Fibroblast of villous mesenchyme (primary cell): ENCODE measurements at regions not wholly inside any gene's neighbourhood (a gene's known extent, or its start where the extent isn't known, plus 50 kb on each side); places are given as distances from the start of the nearest gene placed in this dataset.
"Not testable (repeated sequence)": the region's sequence is repeated elsewhere in the genome, so short reads cannot be mapped to it uniquely, and the experiment has no call there.

Experiments used
- DNase-seq: peaks from one replicate; pipeline ENCODE4 v3.0.0-alpha.2; 2010; ENCODE audit warnings: low read depth
- H3K4me3 ChIP-seq: 2 replicates; pipeline ENCODE4 v1.5.1; 2011; ENCODE audit warnings: low read depth, mild to moderate bottlenecking, low read length
- TF ChIP-seq, protein P1 (sequence below): IDR thresholded peaks from 2 replicates; pipeline ENCODE4 v1.5.1; 2012; ENCODE audit warnings: low read depth, mild to moderate bottlenecking, low read length; ENCODE audit not compliant: insufficient read depth

DNA sequence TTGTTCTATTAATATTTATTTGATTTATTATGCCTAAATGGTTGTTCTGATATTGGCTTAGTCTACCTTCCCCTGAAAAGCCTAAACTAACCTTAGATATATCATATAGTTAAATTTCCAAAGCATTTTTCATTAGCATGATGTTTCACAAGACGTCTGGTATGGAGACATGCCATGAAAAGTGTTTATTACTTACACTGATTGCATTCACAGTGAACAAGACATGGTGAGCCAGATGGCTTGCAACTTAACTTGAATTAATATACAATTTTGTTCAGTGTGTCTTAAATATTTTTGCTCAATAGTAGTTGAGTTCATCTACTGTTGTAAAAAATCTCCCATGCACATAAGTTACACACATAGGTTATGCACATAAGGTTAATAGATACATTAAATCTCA, 758.4 kb downstream of the NSUN3 start:
- DNase-seq = no peak
- TF ChIP-seq, protein P1, sequence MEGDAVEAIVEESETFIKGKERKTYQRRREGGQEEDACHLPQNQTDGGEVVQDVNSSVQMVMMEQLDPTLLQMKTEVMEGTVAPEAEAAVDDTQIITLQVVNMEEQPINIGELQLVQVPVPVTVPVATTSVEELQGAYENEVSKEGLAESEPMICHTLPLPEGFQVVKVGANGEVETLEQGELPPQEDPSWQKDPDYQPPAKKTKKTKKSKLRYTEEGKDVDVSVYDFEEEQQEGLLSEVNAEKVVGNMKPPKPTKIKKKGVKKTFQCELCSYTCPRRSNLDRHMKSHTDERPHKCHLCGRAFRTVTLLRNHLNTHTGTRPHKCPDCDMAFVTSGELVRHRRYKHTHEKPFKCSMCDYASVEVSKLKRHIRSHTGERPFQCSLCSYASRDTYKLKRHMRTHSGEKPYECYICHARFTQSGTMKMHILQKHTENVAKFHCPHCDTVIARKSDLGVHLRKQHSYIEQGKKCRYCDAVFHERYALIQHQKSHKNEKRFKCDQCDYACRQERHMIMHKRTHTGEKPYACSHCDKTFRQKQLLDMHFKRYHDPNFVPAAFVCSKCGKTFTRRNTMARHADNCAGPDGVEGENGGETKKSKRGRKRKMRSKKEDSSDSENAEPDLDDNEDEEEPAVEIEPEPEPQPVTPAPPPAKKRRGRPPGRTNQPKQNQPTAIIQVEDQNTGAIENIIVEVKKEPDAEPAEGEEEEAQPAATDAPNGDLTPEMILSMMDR = no peak
- no peak overlapping the region for H3K4me3 ChIP-seq

DNA sequence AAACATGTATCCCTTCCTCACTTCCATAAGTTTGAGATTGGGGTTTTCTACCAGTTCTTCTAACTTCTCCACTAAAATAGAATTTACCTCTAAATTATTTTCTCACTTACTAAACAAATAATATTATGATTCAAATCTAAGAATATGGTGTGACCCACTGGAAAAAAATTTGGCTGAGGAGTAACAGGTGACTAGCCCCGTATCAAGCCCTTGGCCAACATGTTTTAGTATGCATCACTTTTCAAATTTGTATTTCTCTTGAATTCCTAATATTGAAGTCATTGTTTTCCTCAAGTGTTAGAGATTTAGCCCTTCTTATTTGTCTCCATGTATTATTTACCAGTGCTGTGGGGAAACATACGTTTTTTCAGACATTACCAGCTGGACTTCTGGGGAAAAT, 759.4 kb downstream of the NSUN3 start:
- DNase-seq = no peak
- TF ChIP-seq, protein P1 = no peak
- no peak overlapping the region for H3K4me3 ChIP-seq

DNA sequence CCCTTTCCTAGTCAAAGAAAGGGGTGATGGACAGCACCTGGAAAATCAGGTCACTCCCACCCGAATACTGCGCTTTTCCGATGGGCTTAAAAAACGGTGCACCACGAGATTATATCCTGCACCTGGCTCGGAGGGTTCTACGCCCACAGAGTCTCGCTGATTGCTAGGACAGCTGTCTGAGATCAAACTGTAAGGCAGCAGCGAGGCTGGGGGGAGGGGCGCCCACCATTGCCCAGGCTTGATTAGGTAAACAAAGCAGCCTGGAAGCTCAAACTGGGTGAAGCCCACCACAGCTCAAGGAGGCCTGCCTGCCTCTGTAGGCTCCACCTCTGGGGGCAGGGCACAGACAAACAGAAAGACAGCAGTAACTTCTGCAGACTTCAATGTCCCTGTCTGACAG, 783.4 kb downstream of the NSUN3 start:
- H3K4me3 ChIP-seq, DNase-seq: not testable (repeated sequence)

DNA sequence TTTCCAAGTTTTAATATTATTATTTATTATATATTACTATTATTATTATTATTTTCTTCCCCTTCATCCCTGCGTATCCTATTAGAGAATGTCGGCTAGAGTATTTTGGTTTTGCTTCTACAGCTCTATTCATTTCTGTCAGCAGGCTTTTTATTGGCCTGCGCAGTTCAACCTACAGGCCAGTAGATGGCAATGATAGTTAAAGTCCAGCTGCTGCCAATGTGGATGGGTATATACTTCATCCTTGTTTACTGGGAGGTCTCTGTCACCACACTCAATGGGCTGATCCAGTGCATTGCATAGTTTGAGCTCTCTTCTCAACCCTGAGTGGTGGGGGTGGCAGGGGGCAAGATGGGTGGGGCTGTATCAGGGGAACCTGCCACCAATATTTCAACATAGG, 799.8 kb downstream of the NSUN3 start:
- H3K4me3 ChIP-seq = no peak overlapping the region
- TF ChIP-seq, protein P1 = peak; percentile 67
- peak; percentile 28 for DNase-seq

DNA sequence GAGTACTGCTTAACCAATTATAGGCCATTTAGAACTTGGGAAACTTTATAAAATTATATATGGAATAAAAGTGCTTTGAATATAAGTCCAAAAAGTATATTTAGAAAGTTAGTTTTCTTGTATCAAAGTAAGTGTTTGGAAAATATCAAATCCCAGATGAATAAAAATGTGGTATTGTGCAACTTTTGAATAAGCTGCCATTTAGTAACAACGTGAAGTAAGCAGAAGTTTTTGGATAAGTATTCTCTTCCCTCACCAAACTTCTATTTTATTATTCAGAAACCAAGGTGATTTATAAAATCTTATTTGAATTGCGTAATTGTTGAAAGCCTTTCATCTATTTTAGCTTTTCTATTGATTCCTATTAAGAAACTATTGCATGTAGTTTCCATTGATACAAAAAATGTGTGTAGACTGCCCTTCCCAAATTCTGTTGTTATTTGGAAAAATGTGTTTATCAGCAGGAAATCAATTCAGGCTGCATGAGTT, 806.2 kb downstream of the NSUN3 start:
- TF ChIP-seq, protein P1 = no peak
- no peak for DNase-seq
- H3K4me3 ChIP-seq = no peak overlapping the region

DNA sequence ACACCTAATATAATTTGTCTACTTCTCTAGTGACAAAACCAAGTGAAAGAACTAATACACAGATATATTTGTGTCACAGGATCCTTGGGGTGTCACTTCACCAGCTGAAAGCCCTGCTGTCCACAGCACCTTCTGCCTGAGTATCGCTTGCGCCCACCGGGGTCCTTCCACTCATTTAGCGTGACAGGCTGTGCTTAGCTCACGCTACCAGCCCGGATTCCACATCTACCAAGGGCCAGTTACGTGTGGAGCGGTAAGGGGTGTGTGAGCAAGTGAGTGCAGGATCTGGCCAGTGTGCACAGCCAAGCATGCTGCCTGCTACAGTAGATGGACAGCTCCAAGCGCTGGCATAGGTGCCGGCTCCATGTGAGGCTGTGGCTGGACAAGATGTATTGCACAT, 810.9 kb downstream of the NSUN3 start:
- TF ChIP-seq, protein P1 = no peak
- no peak overlapping the region for H3K4me3 ChIP-seq
- DNase-seq = no peak

DNA sequence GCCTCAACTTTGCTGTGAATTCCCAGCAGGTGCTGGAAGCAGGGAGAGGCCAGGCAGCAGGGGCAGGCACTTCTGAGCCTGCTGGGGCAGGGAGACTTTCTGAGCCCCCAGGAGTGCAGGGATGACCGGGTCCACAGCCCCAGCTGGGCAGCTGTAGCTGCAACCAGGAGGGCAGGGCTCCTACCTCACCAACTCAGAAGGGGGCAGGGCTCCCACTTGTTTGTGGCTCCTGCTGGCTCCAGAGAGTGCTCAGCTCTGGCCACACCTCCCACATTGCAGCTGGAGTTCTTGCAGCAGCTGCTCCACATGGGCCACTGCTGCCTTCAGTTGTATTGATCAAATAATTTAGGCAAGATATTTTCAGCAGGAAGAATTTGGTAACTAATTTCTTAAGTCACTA, 812.3 kb downstream of the NSUN3 start:
- no peak overlapping the region for H3K4me3 ChIP-seq
- TF ChIP-seq, protein P1 = no peak
- DNase-seq = no peak
